GM13976 (cell line): ENCODE measurements at regions not wholly inside any gene's neighbourhood (a gene's known extent, or its start where the extent isn't known, plus 50 kb on each side); places are given as distances from the start of the nearest gene placed in this dataset.

Source experiments
- DNase-seq: peaks from one replicate; pipeline ENCODE4 v3.0.0; 2012; ENCODE audit warnings: low spot score
- in situ Hi-C: fragments of 300-500 bp; cut with MboI; formaldehyde crosslinking; loops from one replicate; pipeline ENCODE4 v1.12.0; 2022; ENCODE audit warnings: low sequenced_read_pairs, mixed read lengths, inconsistent platforms; ENCODE audit not compliant: unreplicated experiment
- TF ChIP-seq, protein P1 (sequence below): IDR thresholded peaks from 2 replicates; pipeline ENCODE4 v1.5.1; 2012; ENCODE audit warnings: borderline replicate concordance, mild to moderate bottlenecking; ENCODE audit not compliant: insufficient read depth; ENCODE audit errors: extremely low read depth, missing control alignments, control extremely low read depth

DNA sequence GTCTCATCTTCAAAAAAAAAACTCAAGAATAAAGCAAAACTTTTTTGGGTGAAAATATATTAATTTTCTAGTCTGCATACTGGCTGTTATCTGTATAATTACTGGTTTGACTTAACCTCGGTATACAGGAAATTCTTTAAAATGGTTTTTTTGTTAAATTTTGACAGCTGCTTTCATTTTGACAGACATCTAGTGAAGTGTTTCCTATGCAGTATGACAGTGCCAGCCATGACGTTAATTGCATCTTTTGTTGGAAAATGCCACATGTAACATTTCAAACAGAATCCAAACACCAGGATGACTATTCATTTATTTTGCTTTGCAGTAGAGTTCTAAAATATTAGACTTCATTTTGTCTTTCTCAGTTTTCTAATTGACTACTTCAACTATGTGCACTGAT lies 460.4 kb downstream of the NXPH1 start:
- TF ChIP-seq, protein P1, sequence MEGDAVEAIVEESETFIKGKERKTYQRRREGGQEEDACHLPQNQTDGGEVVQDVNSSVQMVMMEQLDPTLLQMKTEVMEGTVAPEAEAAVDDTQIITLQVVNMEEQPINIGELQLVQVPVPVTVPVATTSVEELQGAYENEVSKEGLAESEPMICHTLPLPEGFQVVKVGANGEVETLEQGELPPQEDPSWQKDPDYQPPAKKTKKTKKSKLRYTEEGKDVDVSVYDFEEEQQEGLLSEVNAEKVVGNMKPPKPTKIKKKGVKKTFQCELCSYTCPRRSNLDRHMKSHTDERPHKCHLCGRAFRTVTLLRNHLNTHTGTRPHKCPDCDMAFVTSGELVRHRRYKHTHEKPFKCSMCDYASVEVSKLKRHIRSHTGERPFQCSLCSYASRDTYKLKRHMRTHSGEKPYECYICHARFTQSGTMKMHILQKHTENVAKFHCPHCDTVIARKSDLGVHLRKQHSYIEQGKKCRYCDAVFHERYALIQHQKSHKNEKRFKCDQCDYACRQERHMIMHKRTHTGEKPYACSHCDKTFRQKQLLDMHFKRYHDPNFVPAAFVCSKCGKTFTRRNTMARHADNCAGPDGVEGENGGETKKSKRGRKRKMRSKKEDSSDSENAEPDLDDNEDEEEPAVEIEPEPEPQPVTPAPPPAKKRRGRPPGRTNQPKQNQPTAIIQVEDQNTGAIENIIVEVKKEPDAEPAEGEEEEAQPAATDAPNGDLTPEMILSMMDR = no peak
- no peak for DNase-seq
- in situ Hi-C loops = no loop called here

DNA sequence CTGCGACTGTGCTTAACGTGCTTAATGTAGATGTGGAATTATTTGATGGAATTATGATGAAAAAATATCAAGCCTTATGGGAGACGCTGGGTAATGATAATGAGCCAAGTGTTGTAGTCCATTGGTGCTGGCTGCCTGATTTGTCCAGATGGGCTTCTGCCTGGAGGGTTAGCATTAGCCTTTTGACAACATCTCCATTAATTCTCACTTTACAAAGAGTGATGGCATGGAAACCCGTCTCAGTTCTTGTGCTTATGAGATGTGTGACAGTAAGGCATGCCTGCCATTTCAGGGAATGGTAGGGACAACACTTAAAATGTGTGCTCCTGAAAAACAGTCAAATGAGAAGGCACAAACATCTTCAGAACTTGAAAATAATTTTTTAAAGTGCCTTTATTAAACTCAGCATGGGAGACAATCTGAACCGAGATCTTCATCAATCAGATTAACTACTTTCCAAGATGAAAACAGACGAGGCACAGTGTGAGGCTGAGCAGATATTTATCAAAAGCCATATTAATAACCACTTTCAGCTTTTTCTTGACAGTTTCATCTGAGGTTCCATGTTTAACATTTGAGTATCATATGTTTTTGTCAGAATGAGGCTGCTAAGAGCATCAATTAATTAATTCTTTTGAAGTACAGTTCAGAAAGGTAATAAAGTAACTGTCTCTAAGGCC lies 473.1 kb downstream of the NXPH1 start:
- TF ChIP-seq, protein P1 = no peak
- no peak for DNase-seq
- in situ Hi-C loops = no loop called here

DNA sequence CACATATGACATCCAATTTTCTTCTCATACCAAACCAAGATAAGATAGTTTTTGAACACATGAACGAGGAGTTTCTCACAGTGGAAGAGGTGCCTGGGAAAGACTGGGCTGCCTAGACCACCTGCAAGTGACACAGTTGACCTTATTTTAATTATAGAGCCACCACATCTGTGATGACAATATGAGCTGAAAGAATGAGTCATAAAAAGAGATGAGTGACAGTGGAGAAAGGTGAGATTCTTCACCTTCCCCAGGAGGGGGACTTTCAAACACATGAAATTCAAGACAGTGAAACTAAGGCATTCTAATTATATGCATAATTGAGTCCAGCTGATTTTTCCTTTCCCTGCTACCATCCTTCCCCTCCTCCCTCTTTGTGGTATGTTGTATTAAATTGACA lies 475.5 kb downstream of the NXPH1 start:
- TF ChIP-seq, protein P1 = no peak
- in situ Hi-C loops = no loop called here
- no peak for DNase-seq

DNA sequence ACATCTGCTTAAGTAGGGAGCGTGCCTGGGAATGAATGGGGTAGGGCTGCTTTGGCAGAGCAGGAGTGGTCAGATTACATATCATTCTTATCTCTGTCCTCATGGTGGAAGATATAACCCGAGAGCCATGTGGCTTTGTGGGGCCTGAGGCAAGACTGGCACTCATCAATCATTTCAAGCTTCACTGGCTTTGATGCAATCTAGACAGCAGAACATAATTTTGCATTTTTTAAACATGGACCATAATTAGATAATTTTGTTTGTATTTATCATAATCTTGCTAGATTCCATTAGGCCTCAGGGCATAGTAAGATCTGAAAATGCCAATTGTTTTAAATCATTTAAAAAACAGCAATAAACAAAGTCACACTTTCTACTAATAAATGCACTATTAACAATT lies 480.3 kb downstream of the NXPH1 start:
- TF ChIP-seq, protein P1 = no peak
- no peak for DNase-seq
- in situ Hi-C loops = no loop called here

DNA sequence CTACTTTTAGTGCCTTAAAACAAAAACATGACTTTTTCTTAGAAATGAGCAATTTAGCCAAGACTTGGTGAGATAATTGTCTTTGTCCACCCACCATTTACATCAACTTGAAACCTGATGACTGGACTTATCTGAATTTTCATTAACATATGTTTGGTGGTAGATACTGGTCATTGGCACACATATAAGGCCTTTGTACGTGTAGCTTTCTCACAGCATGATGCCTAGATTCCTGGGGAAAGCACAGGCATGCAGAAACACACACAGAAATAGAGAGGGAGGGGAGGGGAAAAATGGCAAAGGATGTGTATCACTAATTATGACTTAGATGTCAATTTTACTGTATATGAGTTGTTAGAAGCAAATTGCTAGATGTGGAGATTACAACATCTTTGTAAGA lies 488.4 kb downstream of the NXPH1 start:
- in situ Hi-C loops = no loop called here
- no peak for DNase-seq
- TF ChIP-seq, protein P1 = no peak

DNA sequence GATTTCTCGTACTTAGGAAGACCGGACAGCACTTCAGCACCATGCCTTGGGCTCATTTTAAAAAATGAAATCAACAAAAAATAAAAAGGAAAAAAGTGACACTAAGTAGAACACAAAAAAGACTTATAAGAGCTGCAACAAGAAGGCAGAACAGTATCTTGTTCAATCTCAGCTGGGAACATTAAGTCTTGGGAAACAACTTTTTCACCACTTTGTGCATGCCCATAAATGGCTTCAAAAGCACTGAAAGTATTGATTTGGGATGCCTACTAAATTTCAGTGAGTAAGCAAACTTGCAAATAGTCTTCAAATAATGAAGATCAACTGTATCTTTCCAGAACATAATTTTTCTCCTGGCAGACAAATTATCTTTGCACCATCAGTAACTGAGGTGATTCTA lies 489.3 kb downstream of the NXPH1 start:
- in situ Hi-C loops = no loop called here
- DNase-seq = no peak
- TF ChIP-seq, protein P1 = no peak

DNA sequence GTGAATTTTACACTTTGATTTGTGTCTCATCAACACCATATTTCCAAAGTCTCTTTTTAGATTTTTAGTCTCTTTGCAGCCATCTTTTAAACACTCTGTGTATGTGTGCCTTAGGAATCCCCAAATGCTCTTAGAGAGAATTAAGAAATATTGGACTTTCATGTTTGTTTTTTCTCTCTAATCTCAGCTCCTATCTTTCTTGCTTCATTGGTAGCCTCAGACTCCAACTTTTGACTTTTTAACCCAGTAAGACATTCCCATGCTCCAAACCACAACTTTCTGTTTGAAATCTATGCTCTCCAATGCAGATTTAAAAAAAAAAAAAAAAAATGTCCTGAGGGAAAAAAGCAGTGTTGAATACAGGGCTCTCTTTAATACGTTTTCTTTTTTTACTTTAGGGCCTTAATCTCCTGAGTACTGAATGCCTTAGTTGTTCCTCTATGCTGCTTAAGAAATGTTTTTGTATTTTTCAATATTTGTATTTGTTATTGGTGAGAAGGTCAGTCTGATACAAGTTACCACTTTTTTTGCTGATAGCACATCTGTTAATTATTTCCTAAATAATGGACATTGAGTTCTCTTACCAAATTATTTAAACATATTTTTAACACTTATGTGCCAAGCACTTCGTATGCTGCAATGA lies 489.9 kb downstream of the NXPH1 start:
- in situ Hi-C loops = no loop called here
- no peak for DNase-seq
- TF ChIP-seq, protein P1 = no peak
